Esophagus muscularis mucosa (tissue), 4 donors: ENCODE measurements at regions not wholly inside any gene's neighbourhood (a gene's known extent, or its start where the extent isn't known, plus 50 kb on each side); places are given as distances from the start of the nearest gene placed in this dataset.

Source experiments
- DNase-seq: peaks from one replicate; pipeline ENCODE4 v3.0.0-alpha.2; 2017; ENCODE audit errors: extremely low spot score
- H3K27ac ChIP-seq, 4 donors: fragments of 200-600 bp; sonication (generic); replicated peaks in 1 of 4; 1 replicate in 3 of 4; 2 replicates in 1 of 4; pipeline ENCODE4 v1.5.1; 2016 to 2019; ENCODE audit warnings: mild to moderate bottlenecking in 1 of 4
- H3K27me3 ChIP-seq, 4 donors: fragments of 200-600 bp; sonication (generic); one replicate each; pipeline versions ENCODE4 v1.5.1 to v1.6.0; 2016 to 2019
- H3K36me3 ChIP-seq, 4 donors: fragments of 200-600 bp; sonication (generic); one replicate each; pipeline ENCODE4 v1.5.1; 2016 to 2019
- H3K4me1 ChIP-seq, 4 donors: fragments of 200-600 bp; sonication (generic); one replicate each; pipeline ENCODE4 v1.5.1; 2016 to 2019
- H3K4me3 ChIP-seq, 4 donors: fragments of 200-600 bp; sonication (generic); 1 replicate in 2 of 4; 2 replicates in 2 of 4; pipeline ENCODE4 v1.5.1; 2016 to 2019; ENCODE audit warnings: mild to moderate bottlenecking in 4 of 4, moderate library complexity in 1 of 4
- H3K9me3 ChIP-seq, 4 donors: fragments of 200-600 bp; sonication (generic); 1 replicate in 3 of 4; 2 replicates in 1 of 4; pipeline ENCODE4 v1.5.1; 2016 to 2019
- EP300 ChIP-seq: sonication (generic); formaldehyde crosslinking; IDR thresholded peaks from one replicate; pipeline ENCODE4 v1.6.1; 2017; ENCODE audit warnings: antibody characterized with exemption
- POLR2A ChIP-seq: fragments of 450-650 bp; IDR thresholded peaks from one replicate; pipeline ENCODE4 v1.6.1; 2017; ENCODE audit warnings: antibody characterized with exemption, moderate library complexity, mild to moderate bottlenecking, low read depth
- POLR2AphosphoS5 ChIP-seq, 2 donors: sonication (generic); formaldehyde crosslinking; IDR thresholded peaks; one replicate each; pipeline ENCODE4 v1.6.1; 2017; ENCODE audit warnings: antibody characterized with exemption in 2 of 2
- WGBS: methylation state at CpG from one replicate; pipeline ENCODE4 v1.1.5; 2018; 5-methylcytosine and 5-hydroxymethylcytosine counted together
- intact Hi-C: fragments of 100-400 bp; cut with DNase I; formaldehyde crosslinking; loops from one replicate; pipeline ENCODE4 v1.15.1; 2023
- TF ChIP-seq, protein P1 (sequence below), 3 experiments: fragments of 200-600 bp in 2 of 3; fragments of 450-650 bp in 1 of 3; sonication (generic) in 2 of 3; IDR thresholded peaks; one replicate each; pipeline ENCODE4 v1.5.1; 2017 to 2019; ENCODE audit warnings: antibody characterized with exemption in 3 of 3, mild to moderate bottlenecking in 2 of 3, moderate library complexity in 1 of 3

- TF ChIP-seq POLR2A (no peak), POLR2AphosphoS5 (IDR thresholded peaks at IDR 0.05) (no peak), EP300 (no peak)
- TF ChIP-seq, protein P1, sequence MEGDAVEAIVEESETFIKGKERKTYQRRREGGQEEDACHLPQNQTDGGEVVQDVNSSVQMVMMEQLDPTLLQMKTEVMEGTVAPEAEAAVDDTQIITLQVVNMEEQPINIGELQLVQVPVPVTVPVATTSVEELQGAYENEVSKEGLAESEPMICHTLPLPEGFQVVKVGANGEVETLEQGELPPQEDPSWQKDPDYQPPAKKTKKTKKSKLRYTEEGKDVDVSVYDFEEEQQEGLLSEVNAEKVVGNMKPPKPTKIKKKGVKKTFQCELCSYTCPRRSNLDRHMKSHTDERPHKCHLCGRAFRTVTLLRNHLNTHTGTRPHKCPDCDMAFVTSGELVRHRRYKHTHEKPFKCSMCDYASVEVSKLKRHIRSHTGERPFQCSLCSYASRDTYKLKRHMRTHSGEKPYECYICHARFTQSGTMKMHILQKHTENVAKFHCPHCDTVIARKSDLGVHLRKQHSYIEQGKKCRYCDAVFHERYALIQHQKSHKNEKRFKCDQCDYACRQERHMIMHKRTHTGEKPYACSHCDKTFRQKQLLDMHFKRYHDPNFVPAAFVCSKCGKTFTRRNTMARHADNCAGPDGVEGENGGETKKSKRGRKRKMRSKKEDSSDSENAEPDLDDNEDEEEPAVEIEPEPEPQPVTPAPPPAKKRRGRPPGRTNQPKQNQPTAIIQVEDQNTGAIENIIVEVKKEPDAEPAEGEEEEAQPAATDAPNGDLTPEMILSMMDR (IDR thresholded peaks at IDR 0.05): no peak
- Histone ChIP-seq H3K4me3 (no peak overlapping the region), H3K9me3 (peaks cover 0 to 1% (median 0%) of the 10 kb centered on the region in 4 donors), H3K4me1 (no peaks in the 10 kb centered on the region), H3K36me3 (no peaks in the 10 kb centered on the region), H3K27me3 (no peaks in the 10 kb centered on the region), H3K27ac (no peak overlapping the region)
- intact Hi-C loops: no loop called here
- DNase-seq: no peak
Observed at GRCh38 chr14:84107835-84108343, 1422.1 kb upstream of the FLRT2 start.

DNA sequence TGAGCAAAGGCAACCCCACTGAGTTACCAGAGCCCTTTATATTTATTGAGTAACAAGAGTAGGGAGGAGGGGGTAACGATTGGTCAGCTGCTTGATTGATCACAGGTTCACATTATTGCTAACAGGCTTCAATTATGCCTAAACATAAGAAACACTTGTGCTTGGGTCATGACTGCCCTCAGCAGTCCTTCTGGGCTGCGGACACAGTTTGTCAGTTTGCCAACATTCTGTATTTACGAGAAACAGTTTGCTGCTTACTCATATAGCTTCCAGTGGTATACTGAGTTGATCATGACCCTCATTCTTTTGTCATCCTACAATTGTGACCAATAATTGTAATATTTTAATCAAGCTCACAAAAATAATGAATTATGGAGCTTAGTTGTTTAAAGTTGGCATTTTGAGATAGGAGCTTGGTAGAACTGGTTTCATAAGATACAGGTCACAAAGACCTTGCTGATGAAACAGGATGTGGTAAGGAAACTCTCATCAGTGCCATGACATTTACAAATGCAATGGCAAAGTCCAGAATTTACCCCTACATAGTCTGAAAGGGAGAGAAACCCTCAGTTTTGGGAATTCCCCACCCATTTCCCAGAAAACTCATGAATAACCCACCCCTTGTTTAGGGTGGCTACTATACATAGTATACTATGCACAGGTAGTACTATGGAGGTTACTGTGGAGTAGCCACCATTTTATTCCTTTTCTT lies 1421.0 kb upstream of the FLRT2 start:
- Histone ChIP-seq H3K36me3 (no peaks in the 10 kb centered on the region), H3K9me3 (no peaks in the 10 kb centered on the region), H3K4me3 (no peak overlapping the region), H3K4me1 (no peaks in the 10 kb centered on the region), H3K27ac (no peak overlapping the region), H3K27me3 (no peaks in the 10 kb centered on the region)
- no peak for DNase-seq
- TF ChIP-seq, protein P1 (IDR thresholded peaks at IDR 0.05): no peak
- intact Hi-C loops: no loop called here
- 78% methylated on average over 3 of the region's 3 CpGs for WGBS

- 66% methylated on average over 4 of the region's 4 CpGs for WGBS
- intact Hi-C loops: no loop called here
Observed at GRCh38 chr14:84112589-84112988, 1417.4 kb upstream of the FLRT2 start.

GRCh38 chr14:84125676-84126075 lies 1404.3 kb upstream of the FLRT2 start:
- no peak overlapping the region for H3K27ac ChIP-seq
- intact Hi-C loops: no loop called here
- no peaks in the 10 kb centered on the region for H3K27me3 ChIP-seq
- H3K4me3 ChIP-seq: no peak overlapping the region
- no peaks in the 10 kb centered on the region for H3K9me3 ChIP-seq
- DNase-seq: no peak
- no peaks in the 10 kb centered on the region for H3K4me1 ChIP-seq
- 80% methylated on average over 4 of the region's 4 CpGs for WGBS
- H3K36me3 ChIP-seq: no peaks in the 10 kb centered on the region
- TF ChIP-seq EP300 (no peak), POLR2AphosphoS5 (IDR thresholded peaks at IDR 0.05) (no peak), POLR2A (no peak)
- TF ChIP-seq, protein P1 (IDR thresholded peaks at IDR 0.05): no peak

More at GRCh38 chr14:84112589-84112988, 1417.4 kb upstream of the FLRT2 start:
- DNase-seq: no peak
- Histone ChIP-seq H3K36me3 (no peaks in the 10 kb centered on the region), H3K27me3 (no peaks in the 10 kb centered on the region), H3K27ac (no peak overlapping the region), H3K4me1 (no peaks in the 10 kb centered on the region), H3K9me3 (no peaks in the 10 kb centered on the region), H3K4me3 (no peak overlapping the region)
- TF ChIP-seq POLR2A (no peak), EP300 (no peak), POLR2AphosphoS5 (IDR thresholded peaks at IDR 0.05) (no peak)
- TF ChIP-seq, protein P1 (IDR thresholded peaks at IDR 0.05): no peak

- Histone ChIP-seq H3K4me1 (no peaks in the 10 kb centered on the region), H3K4me3 (no peak overlapping the region), H3K27me3 (no peaks in the 10 kb centered on the region), H3K36me3 (no peaks in the 10 kb centered on the region), H3K27ac (no peak overlapping the region), H3K9me3 (no peaks in the 10 kb centered on the region)
- 89% methylated on average over 3 of the region's 3 CpGs for WGBS
- TF ChIP-seq, protein P1 (IDR thresholded peaks at IDR 0.05): no peak
- TF ChIP-seq POLR2AphosphoS5 (IDR thresholded peaks at IDR 0.05) (no peak), POLR2A (no peak), EP300 (no peak)
- DNase-seq: no peak
- intact Hi-C loops: no loop called here
Observed at GRCh38 chr14:84127495-84127894, 1402.4 kb upstream of the FLRT2 start.
